ENCODE measurements at regions not wholly inside any gene's neighbourhood (a gene's known extent, or its start where the extent isn't known, plus 50 kb on each side); places are given as distances from the start of the nearest gene placed in this dataset.
A peak's percentile ranks its signal among the peaks of the same experiment; 100 is the strongest.
"Not testable (repeated sequence)": the region's sequence is repeated elsewhere in the genome, so short reads cannot be mapped to it uniquely, and the experiment has no call there.

GRCh38 chr17:20721171-20721570 is 141.6 kb downstream of the CDRT15L2 start:
- H3K9me3 ChIP-seq (ENCODE audit: control insufficient read depth, insufficient read depth, low read depth, low read length), result no peaks in the 10 kb centered on the region
- no peak overlapping the region for H3K4me3 ChIP-seq (replicated peaks in 1 of 4; ENCODE audit: control extremely low read depth in 1 of 4, insufficient read depth in 1 of 4, low read depth in 3 of 4, low read length in 4 of 4)
- H3K9ac ChIP-seq (ENCODE audit: insufficient read depth, low read length), result no peak overlapping the region
- H3K79me2 ChIP-seq (ENCODE audit: control insufficient read depth, insufficient read depth, low read length), result no peaks in the 10 kb centered on the region
- H3K36me3 ChIP-seq (ENCODE audit: control insufficient read depth, insufficient read depth, low read length), result no peaks in the 10 kb centered on the region
- no peak for TF ChIP-seq CTCF (conservative IDR thresholded peaks at IDR 0.05 in 1 of 2, IDR thresholded peaks at IDR 0.05 in 1 of 2; ENCODE audit: low read depth in 1 of 2, low read length in 2 of 2)
- TF ChIP-seq EZH2 (IDR thresholded peaks at IDR 0.05; ENCODE audit: low read length, missing control alignments), result no peak
- H2AFZ ChIP-seq (ENCODE audit: low read length), result no peak overlapping the region
- no peak overlapping the region for H3K27ac ChIP-seq (ENCODE audit: insufficient read depth, low read length)
- H3K4me2 ChIP-seq (ENCODE audit: extremely low read depth, insufficient read depth, low read length), result no peak overlapping the region
- H4K20me1 ChIP-seq (ENCODE audit: control insufficient read depth, extremely low read depth, insufficient read depth, low read length), result no peaks in the 10 kb centered on the region
- no peaks in the 10 kb centered on the region for H3K4me1 ChIP-seq (ENCODE audit: control insufficient read depth, extremely low read depth, insufficient read depth, low read length)
- no peaks in the 10 kb centered on the region for H3K27me3 ChIP-seq (ENCODE audit: control insufficient read depth, insufficient read depth, low read length)
- peak in 1 of 2 donors; percentile 4 for DNase-seq (ENCODE audit: low read depth in 2 of 2)

GRCh38 chr17:20724391-20724790 is 144.9 kb downstream of the CDRT15L2 start:
- H3K4me1 ChIP-seq (ENCODE audit: control insufficient read depth, extremely low read depth, insufficient read depth, low read length); H3K79me2 ChIP-seq (ENCODE audit: control insufficient read depth, insufficient read depth, low read length); H3K4me3 ChIP-seq (replicated peaks in 1 of 4; ENCODE audit: control extremely low read depth in 1 of 4, insufficient read depth in 1 of 4, low read depth in 3 of 4, low read length in 4 of 4); H3K9ac ChIP-seq (ENCODE audit: insufficient read depth, low read length); H4K20me1 ChIP-seq (ENCODE audit: control insufficient read depth, extremely low read depth, insufficient read depth, low read length); H2AFZ ChIP-seq (ENCODE audit: low read length); DNase-seq (ENCODE audit: low read depth in 2 of 2); H3K36me3 ChIP-seq (ENCODE audit: control insufficient read depth, insufficient read depth, low read length); H3K4me2 ChIP-seq (ENCODE audit: extremely low read depth, insufficient read depth, low read length); H3K27ac ChIP-seq (ENCODE audit: insufficient read depth, low read length); H3K27me3 ChIP-seq (ENCODE audit: control insufficient read depth, insufficient read depth, low read length); H3K9me3 ChIP-seq (ENCODE audit: control insufficient read depth, insufficient read depth, low read depth, low read length): not testable (repeated sequence)

- H3K9ac ChIP-seq (ENCODE audit: insufficient read depth, low read length); DNase-seq (ENCODE audit: low read depth in 2 of 2); H3K36me3 ChIP-seq (ENCODE audit: control insufficient read depth, insufficient read depth, low read length): not testable (repeated sequence)
Observed at GRCh38 chr17:20727201-20727600, 147.7 kb downstream of the CDRT15L2 start.

GRCh38 chr17:20728181-20728580 is 148.7 kb downstream of the CDRT15L2 start:
- Histone ChIP-seq H3K9ac (ENCODE audit: insufficient read depth, low read length) (no peak overlapping the region), H3K79me2 (ENCODE audit: control insufficient read depth, insufficient read depth, low read length) (no peaks in the 10 kb centered on the region), H3K4me2 (ENCODE audit: extremely low read depth, insufficient read depth, low read length) (no peak overlapping the region), H3K4me1 (ENCODE audit: control insufficient read depth, extremely low read depth, insufficient read depth, low read length) (no peaks in the 10 kb centered on the region), H4K20me1 (ENCODE audit: control insufficient read depth, extremely low read depth, insufficient read depth, low read length) (no peaks in the 10 kb centered on the region), H2AFZ (ENCODE audit: low read length) (no peak overlapping the region), H3K4me3 (replicated peaks in 1 of 4; ENCODE audit: control extremely low read depth in 1 of 4, insufficient read depth in 1 of 4, low read depth in 3 of 4, low read length in 4 of 4) (no peak overlapping the region), H3K9me3 (ENCODE audit: control insufficient read depth, insufficient read depth, low read depth, low read length) (no peaks in the 10 kb centered on the region), H3K27ac (ENCODE audit: insufficient read depth, low read length) (no peak overlapping the region), H3K27me3 (ENCODE audit: control insufficient read depth, insufficient read depth, low read length) (no peaks in the 10 kb centered on the region), H3K36me3 (ENCODE audit: control insufficient read depth, insufficient read depth, low read length) (no peaks in the 10 kb centered on the region)
- TF ChIP-seq CTCF (conservative IDR thresholded peaks at IDR 0.05 in 1 of 2, IDR thresholded peaks at IDR 0.05 in 1 of 2; ENCODE audit: low read depth in 1 of 2, low read length in 2 of 2), result no peak
- TF ChIP-seq EZH2 (IDR thresholded peaks at IDR 0.05; ENCODE audit: low read length, missing control alignments), result no peak
- DNase-seq (ENCODE audit: low read depth in 2 of 2), result no peak

More at GRCh38 chr17:20727201-20727600, 147.7 kb downstream of the CDRT15L2 start:
- not testable (repeated sequence) for H4K20me1 ChIP-seq (ENCODE audit: control insufficient read depth, extremely low read depth, insufficient read depth, low read length); H2AFZ ChIP-seq (ENCODE audit: low read length); H3K4me3 ChIP-seq (replicated peaks in 1 of 4; ENCODE audit: control extremely low read depth in 1 of 4, insufficient read depth in 1 of 4, low read depth in 3 of 4, low read length in 4 of 4); H3K4me1 ChIP-seq (ENCODE audit: control insufficient read depth, extremely low read depth, insufficient read depth, low read length); H3K9me3 ChIP-seq (ENCODE audit: control insufficient read depth, insufficient read depth, low read depth, low read length); H3K27me3 ChIP-seq (ENCODE audit: control insufficient read depth, insufficient read depth, low read length); H3K4me2 ChIP-seq (ENCODE audit: extremely low read depth, insufficient read depth, low read length); H3K79me2 ChIP-seq (ENCODE audit: control insufficient read depth, insufficient read depth, low read length); H3K27ac ChIP-seq (ENCODE audit: insufficient read depth, low read length)

- H3K9me3 ChIP-seq (ENCODE audit: control insufficient read depth, insufficient read depth, low read depth, low read length); H3K79me2 ChIP-seq (ENCODE audit: control insufficient read depth, insufficient read depth, low read length); H2AFZ ChIP-seq (ENCODE audit: low read length); H4K20me1 ChIP-seq (ENCODE audit: control insufficient read depth, extremely low read depth, insufficient read depth, low read length); DNase-seq (ENCODE audit: low read depth in 2 of 2); H3K4me3 ChIP-seq (replicated peaks in 1 of 4; ENCODE audit: control extremely low read depth in 1 of 4, insufficient read depth in 1 of 4, low read depth in 3 of 4, low read length in 4 of 4); H3K4me2 ChIP-seq (ENCODE audit: extremely low read depth, insufficient read depth, low read length); H3K36me3 ChIP-seq (ENCODE audit: control insufficient read depth, insufficient read depth, low read length); H3K27me3 ChIP-seq (ENCODE audit: control insufficient read depth, insufficient read depth, low read length); H3K4me1 ChIP-seq (ENCODE audit: control insufficient read depth, extremely low read depth, insufficient read depth, low read length); H3K9ac ChIP-seq (ENCODE audit: insufficient read depth, low read length); H3K27ac ChIP-seq (ENCODE audit: insufficient read depth, low read length): not testable (repeated sequence)
Observed at GRCh38 chr17:20731131-20731530, 151.6 kb downstream of the CDRT15L2 start.
